ENCODE measurements at regions not wholly inside any gene's neighbourhood (a gene's known extent, or its start where the extent isn't known, plus 50 kb on each side); places are given as distances from the start of the nearest gene placed in this dataset.

- Histone ChIP-seq H3K27ac (no peak overlapping the region), H3K36me3 (replicated peaks) (no peaks in the 10 kb centered on the region), H3K4me3 (ENCODE audit: low read depth, low read length) (no peak overlapping the region), H3K27me3 (replicated peaks) (no peaks in the 10 kb centered on the region)
- in situ Hi-C loops (cut with HindIII; ENCODE audit: low pct_ligation_motif_present, low sequenced_read_pairs) = no loop called here
- TF ChIP-seq CTCF (IDR thresholded peaks at IDR 0.05; ENCODE audit: low read depth, low read length, missing control alignments) = no peak
- peak; percentile 33 for DNase-seq
Measured at GRCh38 chr6:145245119-145245518, 490.2 kb downstream of the EPM2A start.

DNA sequence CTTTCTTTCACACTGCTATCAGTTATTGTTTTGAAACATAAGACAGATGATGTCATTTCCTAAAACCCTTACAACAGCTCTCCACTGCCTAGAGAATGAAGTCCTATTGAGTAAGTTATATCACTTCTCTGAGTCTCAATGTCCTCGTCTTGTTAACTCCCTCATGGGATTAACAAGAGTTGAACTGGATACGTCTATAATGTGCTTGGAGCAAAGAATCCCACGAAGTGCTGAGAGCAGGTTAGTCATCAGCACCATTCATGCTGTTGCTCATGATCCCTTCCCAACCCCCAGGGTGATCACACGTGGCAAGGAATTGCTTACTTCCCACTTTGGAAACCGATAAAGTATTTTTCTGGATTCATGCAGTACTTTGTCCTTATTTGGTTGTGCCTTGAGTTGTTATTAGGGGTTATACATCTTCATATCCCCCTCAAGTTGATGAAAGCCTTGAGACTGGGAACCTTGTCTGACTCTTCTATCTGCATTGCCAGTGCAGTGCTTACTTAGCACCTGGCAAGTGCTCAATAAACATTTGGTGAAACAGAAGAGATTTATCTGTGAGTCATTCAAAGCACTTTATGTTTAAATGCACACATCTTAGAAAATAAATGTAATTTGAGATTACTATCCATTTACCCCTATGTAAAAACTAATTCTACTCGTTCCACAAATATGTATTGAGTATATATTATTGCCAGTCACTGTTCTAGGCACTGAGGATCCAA lies 487.5 kb downstream of the EPM2A start:
- Histone ChIP-seq H3K4me3 (ENCODE audit: low read depth, low read length) (no peak overlapping the region), H3K27me3 (replicated peaks) (no peaks in the 10 kb centered on the region), H3K27ac (peak overlapping the region; percentile 78), H3K36me3 (replicated peaks) (no peaks in the 10 kb centered on the region)
- peak; percentile 94 for DNase-seq
- in situ Hi-C loops (cut with HindIII; ENCODE audit: low pct_ligation_motif_present, low sequenced_read_pairs) = no loop called here
- no peak for TF ChIP-seq CTCF (IDR thresholded peaks at IDR 0.05; ENCODE audit: low read depth, low read length, missing control alignments)

DNA sequence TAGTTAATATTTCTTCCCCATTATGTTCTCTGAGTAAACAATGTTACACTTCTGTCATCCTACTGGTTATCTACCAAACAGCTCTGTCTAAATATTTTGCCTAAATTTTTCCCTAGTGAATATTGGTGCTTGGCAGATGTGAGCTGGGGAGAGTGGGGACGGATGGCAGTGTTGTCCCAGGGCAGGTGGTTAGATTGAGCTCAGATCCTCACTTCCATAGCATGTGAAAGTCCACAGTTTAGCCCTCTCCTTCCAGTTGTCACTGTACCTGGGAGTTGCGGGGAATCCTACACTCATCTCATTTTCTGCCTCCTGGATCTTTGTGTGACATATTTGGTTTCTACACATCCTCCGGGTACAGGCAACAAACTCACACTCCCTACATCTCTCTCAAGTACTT lies 484.9 kb downstream of the EPM2A start:
- Histone ChIP-seq H3K36me3 (replicated peaks) (no peaks in the 10 kb centered on the region), H3K4me3 (ENCODE audit: low read depth, low read length) (no peak overlapping the region), H3K27me3 (replicated peaks) (no peaks in the 10 kb centered on the region), H3K27ac (no peak overlapping the region)
- no peak for TF ChIP-seq CTCF (IDR thresholded peaks at IDR 0.05; ENCODE audit: low read depth, low read length, missing control alignments)
- no peak for DNase-seq
- in situ Hi-C loops (cut with HindIII; ENCODE audit: low pct_ligation_motif_present, low sequenced_read_pairs) = no loop called here

- Histone ChIP-seq H3K36me3 (replicated peaks) (no peaks in the 10 kb centered on the region), H3K4me3 (ENCODE audit: low read depth, low read length) (no peak overlapping the region), H3K27me3 (replicated peaks) (no peaks in the 10 kb centered on the region), H3K27ac (no peak overlapping the region)
- no peak for TF ChIP-seq CTCF (IDR thresholded peaks at IDR 0.05; ENCODE audit: low read depth, low read length, missing control alignments)
- in situ Hi-C loops (cut with HindIII; ENCODE audit: low pct_ligation_motif_present, low sequenced_read_pairs) = no loop called here
- DNase-seq = no peak
Measured at GRCh38 chr6:145252737-145253136, 482.6 kb downstream of the EPM2A start.

GRCh38 chr6:145254649-145255401 lies 480.5 kb downstream of the EPM2A start:
- DNase-seq = no peak
- no peaks in the 10 kb centered on the region for H3K27me3 ChIP-seq (replicated peaks)
- TF ChIP-seq CTCF (IDR thresholded peaks at IDR 0.05; ENCODE audit: low read depth, low read length, missing control alignments) = no peak
- in situ Hi-C loops (cut with HindIII; ENCODE audit: low pct_ligation_motif_present, low sequenced_read_pairs) = no loop called here
- no peak overlapping the region for H3K27ac ChIP-seq
- no peak overlapping the region for H3K4me3 ChIP-seq (ENCODE audit: low read depth, low read length)
- H3K36me3 ChIP-seq (replicated peaks) = no peaks in the 10 kb centered on the region

Data from brain microvascular endothelial cell (primary cell).